Activated T-cell treated with anti-CD3 and anti-CD28 coated beads, Interleukin-2, amount 50 U/mL, for 4 hours (primary cell): ENCODE measurements at regions not wholly inside any gene's neighbourhood (a gene's known extent, or its start where the extent isn't known, plus 50 kb on each side); places are given as distances from the start of the nearest gene placed in this dataset.

Experiments
- ATAC-seq, 2 donors: fragments of 200-7000 bp; cut with Tn5 transposase; one replicate each; pipeline ENCODE4 v1.10.0; 2021
- DNase-seq: peaks from one replicate; pipeline ENCODE4 v3.0.0-alpha.2; 2020
- H3K27me3 Mint-ChIP-seq: one replicate; pipeline ENCODE4 v1.8.0; 2021; ENCODE audit warnings: low read depth, mixed read lengths
- H3K36me3 Mint-ChIP-seq: one replicate; pipeline ENCODE4 v1.8.0; 2022; ENCODE audit warnings: mixed read lengths; ENCODE audit not compliant: insufficient read depth
- H3K4me1 Mint-ChIP-seq: one replicate; pipeline ENCODE4 v1.8.0; 2021; ENCODE audit warnings: low read depth, mixed read lengths
- H3K4me3 Mint-ChIP-seq: one replicate; pipeline ENCODE4 v1.8.0; 2021; ENCODE audit warnings: mild to moderate bottlenecking, moderate library complexity, mixed read lengths
- H3K9me3 Mint-ChIP-seq: one replicate; pipeline ENCODE4 v1.8.0; 2021; ENCODE audit warnings: mixed read lengths

- Mint-ChIP-seq H3K4me1 (no peaks in the 10 kb centered on the region), H3K27me3 (no peaks in the 10 kb centered on the region), H3K4me3 (no peak overlapping the region), H3K36me3 (no peaks in the 10 kb centered on the region), H3K9me3 (peaks cover 6% of the 10 kb centered on the region)
- DNase-seq, result no peak
- ATAC-seq, result no peak
These were observed 169.5 kb upstream of the CNTN6 start for GRCh38 chr3:923161-923910.

- H3K27me3 Mint-ChIP-seq, result no peaks in the 10 kb centered on the region
- DNase-seq (no peak), ATAC-seq (no peak)
- H3K36me3 Mint-ChIP-seq, result no peaks in the 10 kb centered on the region
- H3K9me3 Mint-ChIP-seq, result peaks cover 18% of the 10 kb centered on the region
- H3K4me1 Mint-ChIP-seq, result no peaks in the 10 kb centered on the region
- H3K4me3 Mint-ChIP-seq, result no peak overlapping the region
These were observed 162.0 kb upstream of the CNTN6 start for GRCh38 chr3:930866-931265.

- Mint-ChIP-seq H3K4me1 (no peaks in the 10 kb centered on the region), H3K27me3 (no peaks in the 10 kb centered on the region), H3K4me3 (no peak overlapping the region), H3K9me3 (peaks cover 18% of the 10 kb centered on the region), H3K36me3 (no peaks in the 10 kb centered on the region)
- ATAC-seq (no peak), DNase-seq (no peak)
These were observed 159.5 kb upstream of the CNTN6 start for GRCh38 chr3:933326-933725.

- ATAC-seq, result no peak
- no peak for DNase-seq
- Mint-ChIP-seq H3K9me3 (peaks cover 8% of the 10 kb centered on the region), H3K27me3 (no peaks in the 10 kb centered on the region), H3K4me1 (no peaks in the 10 kb centered on the region), H3K36me3 (no peaks in the 10 kb centered on the region), H3K4me3 (no peak overlapping the region)
These were observed 148.0 kb upstream of the CNTN6 start for GRCh38 chr3:944786-945185.

GRCh38 chr3:945738-946137, 147.1 kb upstream of the CNTN6 start:
- Mint-ChIP-seq H3K36me3 (no peaks in the 10 kb centered on the region), H3K4me1 (no peaks in the 10 kb centered on the region), H3K4me3 (no peak overlapping the region), H3K9me3 (no peaks in the 10 kb centered on the region), H3K27me3 (no peaks in the 10 kb centered on the region)
- ATAC-seq (no peak), DNase-seq (no peak)

GRCh38 chr3:952906-953305, 139.9 kb upstream of the CNTN6 start:
- H3K4me3 Mint-ChIP-seq, result no peak overlapping the region
- no peaks in the 10 kb centered on the region for H3K27me3 Mint-ChIP-seq
- ATAC-seq (no peak), DNase-seq (no peak)
- no peaks in the 10 kb centered on the region for H3K4me1 Mint-ChIP-seq
- H3K36me3 Mint-ChIP-seq, result no peaks in the 10 kb centered on the region
- H3K9me3 Mint-ChIP-seq, result peaks cover 9% of the 10 kb centered on the region

GRCh38 chr3:963255-963654, 129.6 kb upstream of the CNTN6 start:
- no peaks in the 10 kb centered on the region for H3K36me3 Mint-ChIP-seq
- no peak overlapping the region for H3K4me3 Mint-ChIP-seq
- H3K9me3 Mint-ChIP-seq, result peaks cover 39% of the 10 kb centered on the region
- H3K4me1 Mint-ChIP-seq, result no peaks in the 10 kb centered on the region
- no peak for DNase-seq
- ATAC-seq, result no peak
- H3K27me3 Mint-ChIP-seq, result no peaks in the 10 kb centered on the region

GRCh38 chr3:963755-964154, 129.1 kb upstream of the CNTN6 start:
- no peaks in the 10 kb centered on the region for H3K36me3 Mint-ChIP-seq
- H3K4me3 Mint-ChIP-seq, result no peak overlapping the region
- peaks cover 38% of the 10 kb centered on the region for H3K9me3 Mint-ChIP-seq
- ATAC-seq (no peak), DNase-seq (no peak)
- no peaks in the 10 kb centered on the region for H3K4me1 Mint-ChIP-seq
- no peaks in the 10 kb centered on the region for H3K27me3 Mint-ChIP-seq

- Mint-ChIP-seq H3K9me3 (peaks cover 31% of the 10 kb centered on the region), H3K4me3 (no peak overlapping the region), H3K36me3 (no peaks in the 10 kb centered on the region), H3K27me3 (no peaks in the 10 kb centered on the region), H3K4me1 (no peaks in the 10 kb centered on the region)
- ATAC-seq, result no peak
- DNase-seq, result no peak
These were observed 127.0 kb upstream of the CNTN6 start for GRCh38 chr3:965826-966225.

- Mint-ChIP-seq H3K9me3 (peaks cover 34% of the 10 kb centered on the region), H3K36me3 (no peaks in the 10 kb centered on the region), H3K27me3 (no peaks in the 10 kb centered on the region), H3K4me3 (no peak overlapping the region), H3K4me1 (no peaks in the 10 kb centered on the region)
- DNase-seq (no peak), ATAC-seq (no peak)
These were observed 126.5 kb upstream of the CNTN6 start for GRCh38 chr3:966341-966740.

GRCh38 chr3:973340-973739, 119.5 kb upstream of the CNTN6 start:
- peaks cover 14% of the 10 kb centered on the region for H3K9me3 Mint-ChIP-seq

GRCh38 chr3:976006-976405, 116.8 kb upstream of the CNTN6 start:
- ATAC-seq, result no peak
- Mint-ChIP-seq H3K36me3 (no peaks in the 10 kb centered on the region), H3K4me3 (no peak overlapping the region), H3K9me3 (peaks cover 17% of the 10 kb centered on the region), H3K4me1 (no peaks in the 10 kb centered on the region), H3K27me3 (no peaks in the 10 kb centered on the region)
- no peak for DNase-seq

More at GRCh38 chr3:973340-973739, 119.5 kb upstream of the CNTN6 start:
- Mint-ChIP-seq H3K27me3 (no peaks in the 10 kb centered on the region), H3K4me3 (no peak overlapping the region), H3K36me3 (no peaks in the 10 kb centered on the region), H3K4me1 (no peaks in the 10 kb centered on the region)
- ATAC-seq, result no peak
- no peak for DNase-seq

GRCh38 chr3:981156-981555, 111.7 kb upstream of the CNTN6 start:
- peaks cover 24% of the 10 kb centered on the region for H3K9me3 Mint-ChIP-seq
- H3K27me3 Mint-ChIP-seq, result no peaks in the 10 kb centered on the region

GRCh38 chr3:988785-989184, 104.0 kb upstream of the CNTN6 start:
- DNase-seq, result no peak
- Mint-ChIP-seq H3K9me3 (peaks cover 18% of the 10 kb centered on the region), H3K4me3 (no peak overlapping the region), H3K36me3 (no peaks in the 10 kb centered on the region), H3K27me3 (no peaks in the 10 kb centered on the region), H3K4me1 (no peaks in the 10 kb centered on the region)
- no peak for ATAC-seq

More at GRCh38 chr3:981156-981555, 111.7 kb upstream of the CNTN6 start:
- no peak for DNase-seq
- no peaks in the 10 kb centered on the region for H3K4me1 Mint-ChIP-seq
- H3K4me3 Mint-ChIP-seq, result no peak overlapping the region
- ATAC-seq, result no peak
- no peaks in the 10 kb centered on the region for H3K36me3 Mint-ChIP-seq

- DNase-seq (no peak), ATAC-seq (no peak)
- no peaks in the 10 kb centered on the region for H3K27me3 Mint-ChIP-seq
- H3K4me3 Mint-ChIP-seq, result no peak overlapping the region
- peaks cover 13% of the 10 kb centered on the region for H3K9me3 Mint-ChIP-seq
- no peaks in the 10 kb centered on the region for H3K36me3 Mint-ChIP-seq
- H3K4me1 Mint-ChIP-seq, result no peaks in the 10 kb centered on the region
These were observed 100.0 kb upstream of the CNTN6 start for GRCh38 chr3:992871-993270.
